HL-60 (cell line): ENCODE measurements at regions not wholly inside any gene's neighbourhood (a gene's known extent, or its start where the extent isn't known, plus 50 kb on each side); places are given as distances from the start of the nearest gene placed in this dataset.

Source experiments
- CTCF ChIP-seq: IDR thresholded peaks from one replicate; pipeline ENCODE4 v1.5.1; 2011; ENCODE audit warnings: low read length, control low read depth, inconsistent platforms; ENCODE audit not compliant: insufficient read depth
- POLR2AphosphoS5 ChIP-seq: IDR thresholded peaks from 2 replicates; pipeline ENCODE4 v1.6.1; 2012; ENCODE audit warnings: low read depth
- REST ChIP-seq: IDR thresholded peaks from 2 replicates; pipeline ENCODE4 v1.6.1; 2012; ENCODE audit warnings: low read depth; ENCODE audit not compliant: insufficient replicate concordance
- SPI1 ChIP-seq: IDR thresholded peaks from 2 replicates; pipeline ENCODE4 v1.6.1; 2012; ENCODE audit warnings: low read depth, mild to moderate bottlenecking, borderline replicate concordance

DNA sequence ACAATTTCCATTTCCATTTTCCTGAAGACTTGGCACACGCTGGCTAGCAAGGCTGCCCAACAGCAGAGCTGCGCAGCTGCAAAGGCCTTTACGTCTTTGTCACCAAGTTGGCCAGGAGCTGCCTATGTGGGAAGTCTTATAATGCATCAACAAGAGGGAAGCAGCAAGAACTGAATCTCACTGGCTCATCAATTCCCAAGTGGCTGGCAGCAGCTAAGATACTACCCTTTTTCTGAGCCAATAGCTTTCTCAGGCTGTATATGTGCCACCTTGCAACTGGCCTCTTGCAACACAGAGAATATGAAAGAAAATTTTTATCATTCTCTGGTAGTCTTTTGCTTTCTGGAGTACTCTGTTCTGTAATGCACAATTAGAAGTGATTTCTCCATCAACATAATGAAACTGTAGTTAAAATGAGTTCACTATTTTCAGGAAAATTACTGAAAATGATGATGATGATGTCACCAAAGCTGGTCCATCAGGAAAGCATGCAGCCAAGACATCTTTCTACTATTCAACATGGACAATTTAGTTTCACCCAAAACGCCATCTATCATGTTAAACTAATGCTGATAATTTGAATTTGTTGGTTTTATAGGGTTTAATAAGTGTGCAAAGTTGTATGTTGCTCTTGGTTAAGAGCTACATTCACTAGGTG, 97.3 kb upstream of the FOXA2 start:
- TF ChIP-seq CTCF, result no peak
- TF ChIP-seq SPI1, result no peak
- TF ChIP-seq POLR2AphosphoS5, result no peak
- TF ChIP-seq REST, result no peak
